HG02759 (cell line): ENCODE measurements at regions not wholly inside any gene's neighbourhood (a gene's known extent, or its start where the extent isn't known, plus 50 kb on each side); places are given as distances from the start of the nearest gene placed in this dataset.
"Not testable (repeated sequence)": the region's sequence is repeated elsewhere in the genome, so short reads cannot be mapped to it uniquely, and the experiment has no call there.

Experiments
- ATAC-seq: cut with Tn5 transposase; IDR thresholded peaks from one replicate; pipeline ENCODE4 v1.9.1; 2021; ENCODE audit warnings: mild to moderate bottlenecking, moderate library complexity; ENCODE audit not compliant: unreplicated experiment

DNA sequence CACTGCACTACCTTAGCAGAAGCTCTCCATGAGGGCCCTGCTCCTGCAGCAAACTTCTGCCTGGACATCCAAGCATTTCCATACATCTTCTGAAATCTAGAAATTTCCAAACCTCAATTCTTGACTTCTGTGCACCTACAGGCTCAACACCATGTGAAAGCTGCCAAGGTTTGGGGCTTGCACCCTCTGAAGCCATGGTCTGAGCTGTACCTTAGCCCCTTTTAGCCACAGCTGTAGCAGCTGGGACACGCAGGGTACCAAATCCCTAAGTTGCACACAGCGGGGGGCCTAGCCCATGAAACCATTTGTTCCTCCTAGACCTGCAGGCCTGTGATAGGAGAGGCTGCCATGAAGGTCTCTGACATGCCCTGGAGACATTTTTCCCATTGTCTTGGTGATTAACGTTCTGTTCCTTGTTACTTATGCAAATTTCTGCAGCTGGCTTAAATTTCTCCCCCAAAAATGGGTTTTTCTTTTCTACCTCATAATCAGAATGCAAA, 102.7 kb downstream of the EN1 start:
- not testable (repeated sequence) for ATAC-seq

- no peak for ATAC-seq
Observed at GRCh38 chr2:118738524-118739308, 108.7 kb downstream of the EN1 start.

- no peak for ATAC-seq
Observed at GRCh38 chr2:118738106-118738505, 109.3 kb downstream of the EN1 start.

- ATAC-seq, result no peak
Observed at GRCh38 chr2:118737684-118738083, 109.8 kb downstream of the EN1 start.

DNA sequence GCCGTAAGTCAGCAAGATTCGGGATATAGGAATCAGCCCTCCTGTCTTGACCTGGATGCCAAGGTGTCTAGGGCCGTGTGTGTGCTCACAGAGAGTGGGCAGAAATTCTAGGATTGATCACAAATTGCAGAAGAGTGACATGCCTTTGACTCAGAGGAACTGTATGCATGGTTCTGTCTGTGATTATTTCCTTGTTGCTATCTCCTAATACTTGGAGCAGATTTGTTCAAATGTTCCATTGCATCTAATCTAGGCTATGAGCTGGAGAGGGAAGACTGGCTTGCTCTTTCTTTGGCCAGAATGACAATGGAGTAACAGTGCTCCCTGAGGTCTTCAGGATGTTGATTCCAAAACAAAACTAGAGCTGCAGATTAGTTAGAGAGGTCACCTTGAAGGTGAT, 115.0 kb downstream of the EN1 start:
- ATAC-seq, result no peak

DNA sequence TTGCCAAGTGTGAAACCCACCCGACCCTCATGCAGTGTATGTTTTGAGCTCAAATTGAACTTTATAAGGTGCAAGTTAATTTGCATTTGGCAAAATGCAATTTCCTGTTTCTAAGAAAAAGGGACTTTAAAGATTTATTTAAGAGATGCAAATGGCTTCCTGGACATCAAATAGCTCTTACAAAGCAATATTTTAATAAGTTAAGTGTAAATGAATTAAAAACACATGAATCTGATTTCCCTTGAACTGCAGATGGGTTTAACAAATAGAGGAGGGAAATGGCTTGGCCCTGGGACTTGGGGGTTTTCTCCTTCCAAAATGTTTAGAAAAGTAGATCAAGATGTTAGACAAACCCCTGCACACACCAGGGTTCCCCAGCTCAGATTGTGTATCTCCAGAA, 116.0 kb downstream of the EN1 start:
- no peak for ATAC-seq

DNA sequence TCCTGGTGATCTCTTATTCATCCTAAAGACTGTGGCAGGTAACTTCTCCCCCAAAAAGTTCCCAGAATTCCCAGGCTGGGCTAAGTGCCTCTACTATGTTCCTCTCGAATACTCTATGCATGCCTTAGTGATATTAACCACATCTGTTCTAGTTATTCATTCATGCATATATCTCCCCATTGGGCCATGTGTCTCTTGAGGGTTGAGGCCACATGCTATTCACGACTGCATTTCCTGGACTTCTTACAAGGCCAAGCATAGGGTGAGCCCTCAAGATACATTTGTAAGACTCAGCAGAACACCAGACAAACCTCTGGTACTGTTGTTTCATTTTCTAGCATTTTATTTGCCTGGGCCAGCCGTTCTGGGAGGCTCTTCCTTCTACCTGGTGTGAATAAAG, 117.0 kb downstream of the EN1 start:
- no peak for ATAC-seq

GRCh38 chr2:118729760-118730159, 117.7 kb downstream of the EN1 start:
- ATAC-seq, result no peak

DNA sequence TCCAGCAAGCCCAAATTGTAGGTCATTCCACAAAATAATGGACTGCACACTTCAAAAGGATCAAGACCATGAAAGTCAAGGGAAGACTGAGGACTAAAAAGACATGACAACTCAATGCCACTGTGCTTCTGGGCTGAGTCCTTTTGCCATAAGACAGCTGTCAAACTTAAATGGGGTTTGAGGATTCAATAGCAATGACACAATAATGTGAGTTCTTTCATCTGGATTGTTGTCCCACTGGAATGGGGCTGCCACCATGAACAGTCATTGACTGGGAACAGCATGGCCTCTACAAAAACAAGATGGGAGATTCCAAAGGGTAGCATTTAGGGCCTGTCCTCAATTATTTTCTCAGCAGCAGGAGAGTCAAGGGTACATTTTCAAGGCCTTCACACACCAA, 118.5 kb downstream of the EN1 start:
- ATAC-seq, result no peak

DNA sequence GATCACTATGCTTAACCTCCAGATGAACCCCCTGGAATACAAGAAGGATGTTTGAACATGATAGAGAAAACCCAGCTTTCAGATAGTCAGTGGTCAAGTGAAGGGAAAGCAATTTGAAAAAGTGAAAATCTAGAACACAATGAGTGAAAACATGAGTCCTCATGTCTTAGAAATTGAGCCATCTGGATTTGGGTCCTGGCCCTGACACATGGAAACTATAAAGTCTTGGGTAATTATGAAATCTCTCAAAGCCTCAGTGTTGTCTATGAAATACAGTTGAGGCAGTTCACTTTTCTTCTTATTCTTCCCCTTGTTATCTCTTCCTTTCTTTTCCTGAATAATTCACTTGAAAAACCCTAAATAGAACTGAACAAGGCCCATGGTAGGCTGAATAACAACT, 120.6 kb downstream of the EN1 start:
- no peak for ATAC-seq

GRCh38 chr2:118723394-118723793, 124.1 kb downstream of the EN1 start:
- no peak for ATAC-seq

GRCh38 chr2:118722976-118723375, 124.5 kb downstream of the EN1 start:
- ATAC-seq, result no peak

DNA sequence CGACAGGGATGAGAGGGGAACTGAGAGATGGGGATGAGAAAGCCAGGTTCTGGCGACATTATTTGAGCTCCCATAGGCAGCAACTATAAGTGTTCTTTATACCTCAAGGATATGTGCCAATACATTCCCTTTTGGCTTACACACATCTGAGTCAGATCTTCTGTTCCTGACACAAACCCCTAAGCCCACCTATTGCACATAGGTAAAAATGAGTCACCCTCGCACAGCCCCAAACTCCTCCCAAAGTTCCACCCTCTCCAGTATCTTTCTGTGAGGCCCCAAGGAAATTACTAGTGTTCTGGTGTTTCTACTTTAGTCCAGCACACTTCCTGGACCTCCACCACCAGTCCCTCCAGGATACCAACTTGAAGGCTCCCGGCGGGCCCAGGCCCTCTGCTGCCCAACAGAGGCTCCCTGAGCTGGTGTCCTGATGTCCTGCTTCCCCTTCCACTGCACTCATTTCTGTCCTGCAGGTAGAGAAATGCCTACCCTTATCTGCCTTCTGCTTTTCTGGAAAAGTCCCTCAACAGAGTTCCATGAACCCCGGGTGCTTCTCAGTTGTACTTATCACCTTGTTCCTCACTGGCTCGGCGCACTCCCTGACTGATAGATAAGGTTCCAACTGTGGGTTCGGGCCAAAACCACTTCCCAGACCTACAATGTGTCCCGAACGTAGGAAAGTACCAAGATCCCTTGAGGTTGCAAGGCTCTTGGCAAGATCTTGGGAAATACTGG, 125.5 kb downstream of the EN1 start:
- no peak for ATAC-seq

GRCh38 chr2:118720866-118721265, 126.6 kb downstream of the EN1 start:
- no peak for ATAC-seq

GRCh38 chr2:118718921-118719320, 128.5 kb downstream of the EN1 start:
- ATAC-seq, result no peak

DNA sequence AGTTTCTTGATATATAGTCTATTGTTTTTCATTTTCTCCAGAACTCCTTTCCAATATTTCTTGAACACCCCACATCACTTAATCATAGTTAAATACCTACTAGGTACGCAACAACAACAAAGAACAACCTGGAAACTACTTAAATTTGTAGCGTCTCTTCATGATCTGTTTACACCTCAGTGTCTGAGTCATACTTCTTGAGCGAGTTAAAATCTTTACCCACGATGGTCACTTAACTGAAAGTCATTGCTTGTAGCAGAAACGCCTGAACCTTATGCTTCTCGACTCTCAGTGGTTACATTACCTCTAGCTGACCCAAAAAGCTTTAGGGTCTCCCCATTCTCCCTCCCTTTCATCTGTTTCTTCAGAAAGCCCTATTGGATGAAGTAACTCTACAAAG, 131.3 kb downstream of the EN1 start:
- no peak for ATAC-seq

DNA sequence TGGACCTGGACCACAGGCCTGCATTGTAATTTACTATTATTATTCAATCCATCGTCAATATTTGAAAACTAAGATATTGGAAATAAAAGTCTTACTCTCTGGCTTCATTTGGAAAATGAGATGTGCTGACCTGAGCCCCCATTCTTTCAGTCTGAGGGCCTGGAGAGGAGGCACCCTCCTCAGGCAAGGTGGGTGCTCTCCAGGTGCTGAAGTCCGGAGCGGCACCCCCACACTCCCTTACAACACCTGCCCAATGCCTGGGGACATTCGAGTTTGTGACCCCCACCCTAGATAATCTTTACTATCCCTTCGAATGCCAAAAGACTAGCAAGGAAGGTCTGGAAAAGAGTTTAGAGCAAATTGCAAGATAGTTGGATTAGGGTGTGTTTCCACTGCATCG, 133.3 kb downstream of the EN1 start:
- no peak for ATAC-seq

GRCh38 chr2:118711603-118712002, 135.8 kb downstream of the EN1 start:
- ATAC-seq, result no peak

GRCh38 chr2:118710481-118710880, 137.0 kb downstream of the EN1 start:
- ATAC-seq, result no peak

- ATAC-seq, result no peak
Observed at GRCh38 chr2:118709786-118710185, 137.7 kb downstream of the EN1 start.

DNA sequence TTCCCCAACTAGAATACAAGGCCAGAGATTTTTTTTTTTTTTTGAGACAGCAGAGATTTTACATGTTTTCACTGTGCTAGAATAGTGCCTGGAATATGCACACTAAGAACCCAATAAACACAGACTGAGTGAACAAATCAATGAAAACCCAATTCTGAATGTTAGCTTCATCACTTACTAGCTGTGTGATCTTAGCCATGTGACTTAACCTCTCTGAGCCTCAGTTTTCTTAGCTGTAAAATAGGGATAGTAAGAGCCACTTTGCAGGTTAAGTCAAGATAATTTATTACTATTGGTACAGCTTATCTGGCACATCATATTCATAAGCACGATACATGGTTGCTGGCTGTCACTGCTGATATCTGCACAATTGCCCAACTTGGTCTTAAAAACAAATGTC, 140.6 kb downstream of the EN1 start:
- no peak for ATAC-seq

DNA sequence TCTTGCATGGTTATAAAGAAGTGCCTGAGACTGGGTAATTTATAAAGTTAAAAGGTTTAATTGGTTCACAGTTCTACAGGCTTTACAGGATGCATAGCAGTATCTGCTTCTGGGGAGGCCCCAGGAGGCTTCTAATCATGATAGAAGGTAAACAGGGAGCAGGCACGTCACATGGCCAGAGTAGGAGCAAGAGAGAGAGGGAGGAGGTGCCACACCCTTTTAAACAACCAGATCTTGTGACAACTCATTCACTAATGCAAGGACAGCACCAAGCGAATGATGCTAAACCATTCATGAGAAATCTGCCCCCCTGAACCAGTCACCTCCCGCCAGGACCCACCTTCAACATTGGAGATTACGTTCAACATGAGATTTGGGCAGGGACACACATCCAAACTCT, 141.1 kb downstream of the EN1 start:
- no peak for ATAC-seq
